ENCODE measurements at regions not wholly inside any gene's neighbourhood (a gene's known extent, or its start where the extent isn't known, plus 50 kb on each side); places are given as distances from the start of the nearest gene placed in this dataset.
A peak's percentile ranks its signal among the peaks of the same experiment; 100 is the strongest.

DNA sequence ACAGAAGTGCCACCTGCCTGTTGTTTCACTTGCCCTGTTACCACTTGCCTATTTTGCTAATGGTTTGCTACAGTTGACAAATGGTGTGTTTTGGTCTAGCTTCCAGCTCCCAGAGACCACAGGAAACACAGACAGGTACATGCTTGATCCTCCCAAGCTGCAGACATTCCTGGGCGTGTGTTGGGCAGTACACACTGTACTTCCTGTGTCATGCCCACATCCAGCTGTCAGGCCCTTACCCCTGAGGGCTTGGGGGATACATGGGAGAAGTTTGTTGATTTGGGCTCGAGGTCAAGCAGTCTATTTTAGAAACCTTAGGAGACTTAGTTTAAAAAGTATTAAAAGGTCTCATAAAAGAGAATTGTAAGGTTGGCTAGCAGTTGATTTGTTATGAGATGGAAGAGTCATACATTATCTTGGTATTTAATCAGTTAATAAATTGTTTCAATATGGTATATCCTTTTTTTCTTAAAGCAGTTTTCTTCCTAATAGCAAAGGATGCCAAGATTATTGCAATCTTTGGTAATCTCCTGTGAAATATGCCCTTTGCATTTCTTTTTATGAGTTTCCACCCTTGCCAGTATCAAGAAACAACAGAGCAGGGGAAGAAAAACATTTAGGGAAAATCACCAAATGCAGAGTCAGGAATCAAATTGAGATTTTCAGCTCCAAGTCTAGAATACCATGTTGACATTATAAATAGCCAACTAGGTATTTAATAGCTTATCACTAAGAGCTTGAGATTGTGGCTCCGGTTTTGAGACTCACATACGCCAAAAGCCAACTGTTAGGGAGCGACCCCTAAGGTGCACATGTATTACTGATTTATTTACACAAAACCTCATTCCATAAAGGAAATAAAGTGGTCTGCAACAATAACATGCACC, 52.3 kb upstream of the CD180 start:
- TF ChIP-seq, protein P1, sequence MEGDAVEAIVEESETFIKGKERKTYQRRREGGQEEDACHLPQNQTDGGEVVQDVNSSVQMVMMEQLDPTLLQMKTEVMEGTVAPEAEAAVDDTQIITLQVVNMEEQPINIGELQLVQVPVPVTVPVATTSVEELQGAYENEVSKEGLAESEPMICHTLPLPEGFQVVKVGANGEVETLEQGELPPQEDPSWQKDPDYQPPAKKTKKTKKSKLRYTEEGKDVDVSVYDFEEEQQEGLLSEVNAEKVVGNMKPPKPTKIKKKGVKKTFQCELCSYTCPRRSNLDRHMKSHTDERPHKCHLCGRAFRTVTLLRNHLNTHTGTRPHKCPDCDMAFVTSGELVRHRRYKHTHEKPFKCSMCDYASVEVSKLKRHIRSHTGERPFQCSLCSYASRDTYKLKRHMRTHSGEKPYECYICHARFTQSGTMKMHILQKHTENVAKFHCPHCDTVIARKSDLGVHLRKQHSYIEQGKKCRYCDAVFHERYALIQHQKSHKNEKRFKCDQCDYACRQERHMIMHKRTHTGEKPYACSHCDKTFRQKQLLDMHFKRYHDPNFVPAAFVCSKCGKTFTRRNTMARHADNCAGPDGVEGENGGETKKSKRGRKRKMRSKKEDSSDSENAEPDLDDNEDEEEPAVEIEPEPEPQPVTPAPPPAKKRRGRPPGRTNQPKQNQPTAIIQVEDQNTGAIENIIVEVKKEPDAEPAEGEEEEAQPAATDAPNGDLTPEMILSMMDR (IDR thresholded peaks at IDR 0.05; ENCODE audit: insufficient read depth, low read depth, low read length, missing control alignments): no peak
- peak; percentile 90 for DNase-seq (ENCODE audit: low read depth)
- no peak overlapping the region for H3K4me3 ChIP-seq (ENCODE audit: low read length)

- H3K4me3 ChIP-seq (ENCODE audit: low read length): no peak overlapping the region
- DNase-seq (ENCODE audit: low read depth): no peak
- TF ChIP-seq, protein P1 (IDR thresholded peaks at IDR 0.05; ENCODE audit: insufficient read depth, low read depth, low read length, missing control alignments): no peak
These were observed 50.1 kb upstream of the CD180 start for GRCh38 chr5:67246546-67247268.
